IMR-90 (cell line): ENCODE measurements at regions not wholly inside any gene's neighbourhood (a gene's known extent, or its start where the extent isn't known, plus 50 kb on each side); places are given as distances from the start of the nearest gene placed in this dataset.

Experiments
- ATAC-seq: fragments of 200-7000 bp; cut with Tn5 transposase; 2 replicates; pipeline ENCODE4 v1.9.1; 2020; ENCODE audit warnings: low read depth, mild to moderate bottlenecking, moderate library complexity
- BruUV-seq: library from RNA; stranded (reverse); fragments of 400-500 nt; replicated peaks from 2 replicates; lab custom pipeline; 2021; lab: Mats Ljungman, UMichigan
- CTCF ChIA-PET: fragments of 300-600 bp; formaldehyde crosslinking; extraction: SDS; loops from one replicate; lab custom pipeline; 2021; ENCODE audit warnings: antibody characterized with exemption; lab: Yijun Ruan, JAX
- POLR2A ChIA-PET: fragments of 300-600 bp; sonication (Branson Sonifier 250); formaldehyde crosslinking; loops from one replicate; lab custom pipeline; 2022; ENCODE audit warnings: antibody characterized with exemption; ENCODE audit not compliant: unreplicated experiment; lab: Charles Lee
- DNase-seq: peaks from one replicate; pipeline ENCODE4 v3.0.0; 2013
- H2AFZ ChIP-seq: replicated peaks from 2 replicates; pipeline ENCODE3; 2013; ENCODE audit warnings: low read length, mild to moderate bottlenecking; ENCODE audit not compliant: poor library complexity
- H2AK5ac ChIP-seq: 2 replicates; pipeline ENCODE4 v1.6.1; 2013; ENCODE audit warnings: low read depth, low read length, inconsistent platforms
- H2AK9ac ChIP-seq: replicated peaks from 2 replicates; pipeline ENCODE3; 2013; ENCODE audit warnings: mild to moderate bottlenecking, low read depth, low read length, moderate library complexity; ENCODE audit not compliant: poor library complexity
- H2BK120ac ChIP-seq: 2 replicates; pipeline ENCODE4 v1.6.1; 2013; ENCODE audit warnings: low read depth, low read length, inconsistent platforms
- H2BK15ac ChIP-seq: 3 replicates; pipeline ENCODE4 v1.6.1; 2013; ENCODE audit warnings: low read depth, low read length, inconsistent platforms
- H2BK20ac ChIP-seq: 2 replicates; pipeline ENCODE4 v1.6.1; 2013; ENCODE audit warnings: low read depth, mild to moderate bottlenecking, inconsistent platforms, low read length, moderate library complexity
- H2BK5ac ChIP-seq: 2 replicates; pipeline ENCODE4 v1.6.1; 2013; ENCODE audit warnings: mild to moderate bottlenecking, low read depth, low read length, inconsistent platforms; ENCODE audit not compliant: poor library complexity, severe bottlenecking
- H3K14ac ChIP-seq: replicated peaks from 2 replicates; pipeline ENCODE4 v1.6.1; 2013; ENCODE audit warnings: low read depth, low read length, inconsistent platforms
- H3K18ac ChIP-seq: 2 replicates; pipeline ENCODE4 v1.6.1; 2013; ENCODE audit warnings: low read depth, low read length, control low read depth
- H3K23ac ChIP-seq: 2 replicates; pipeline ENCODE4 v1.6.1; 2013; ENCODE audit warnings: low read depth, low read length, inconsistent platforms
- H3K27ac ChIP-seq: 2 replicates; pipeline ENCODE4 v1.5.1; 2013; ENCODE audit warnings: mild to moderate bottlenecking, control low read depth, low read length; ENCODE audit not compliant: insufficient read depth
- H3K27me3 ChIP-seq: 2 replicates; pipeline ENCODE4 v1.6.1; 2013; ENCODE audit warnings: low read length; ENCODE audit not compliant: control insufficient read depth, insufficient read depth
- H3K36me3 ChIP-seq: 2 replicates; pipeline ENCODE4 v1.6.1; 2013; ENCODE audit warnings: low read length, mixed read lengths; ENCODE audit not compliant: control insufficient read depth, insufficient read depth
- H3K4ac ChIP-seq: 2 replicates; pipeline ENCODE4 v1.6.1; 2013; ENCODE audit warnings: low read depth, low read length, inconsistent platforms
- H3K4me1 ChIP-seq: 2 replicates; pipeline ENCODE4 v1.6.1; 2013; ENCODE audit warnings: low read length, mixed read lengths; ENCODE audit not compliant: control insufficient read depth, insufficient read depth
- H3K4me2 ChIP-seq: 2 replicates; pipeline ENCODE4 v1.6.1; 2013; ENCODE audit warnings: low read depth, mild to moderate bottlenecking, control low read depth, low read length, moderate library complexity
- H3K4me3 ChIP-seq: 2 replicates; pipeline ENCODE4 v1.5.1; 2013; ENCODE audit warnings: low read depth, mild to moderate bottlenecking, control low read depth, low read length, moderate library complexity; ENCODE audit not compliant: insufficient read depth
- H3K56ac ChIP-seq: 2 replicates; pipeline ENCODE4 v1.6.1; 2013; ENCODE audit warnings: low read length, inconsistent platforms; ENCODE audit not compliant: insufficient read depth; ENCODE audit errors: extremely low read depth
- H3K79me1 ChIP-seq, 2 experiments: 2 replicates each; pipeline ENCODE4 v1.6.1; 2013; ENCODE audit warnings: low read length in 2 of 2, inconsistent platforms in 1 of 2, low read depth in 1 of 2
- H3K9ac ChIP-seq: 2 replicates; pipeline ENCODE4 v1.6.1; 2013; ENCODE audit warnings: low read depth, low read length, control low read depth
- H3K9me1 ChIP-seq: 2 replicates; pipeline ENCODE4 v1.6.1; 2013; ENCODE audit warnings: low read length, inconsistent platforms; ENCODE audit not compliant: insufficient read depth
- H3K9me3 ChIP-seq: 2 replicates; pipeline ENCODE4 v1.6.1; 2013; ENCODE audit warnings: low read length; ENCODE audit not compliant: control insufficient read depth, insufficient read depth
- H4K20me1 ChIP-seq: 2 replicates; pipeline ENCODE4 v1.6.1; 2013; ENCODE audit warnings: low read length, inconsistent platforms; ENCODE audit not compliant: insufficient read depth
- H4K5ac ChIP-seq: 2 replicates; pipeline ENCODE4 v1.6.1; 2013; ENCODE audit warnings: mild to moderate bottlenecking, low read depth, low read length, control low read depth
- H4K8ac ChIP-seq, 2 experiments: 2 replicates each; pipeline ENCODE4 v1.6.1; 2013; ENCODE audit warnings: low read depth in 2 of 2, low read length in 2 of 2, control low read depth in 1 of 2, inconsistent platforms in 1 of 2
- H4K91ac ChIP-seq: 2 replicates; pipeline ENCODE4 v1.6.1; 2013; ENCODE audit warnings: low read depth, low read length, inconsistent platforms; ENCODE audit not compliant: insufficient read depth
- BHLHE40 ChIP-seq: fragments of 150-350 bp; IDR thresholded peaks from 2 replicates; pipeline ENCODE4 v1.6.1; 2016; ENCODE audit warnings: mild to moderate bottlenecking, low read depth, low read length
- CHD1 ChIP-seq: IDR thresholded peaks from 2 replicates; pipeline ENCODE4 v1.6.1; 2012; ENCODE audit warnings: low read depth, low read length, improper control_type of control experiment
- CTCF ChIP-seq: conservative IDR thresholded peaks from 2 replicates; pipeline ENCODE4 v1.5.1; 2012; ENCODE audit warnings: mild to moderate bottlenecking, low read depth, low read length, improper control_type of control experiment
- POLR2A ChIP-seq: IDR thresholded peaks from 2 replicates; pipeline ENCODE4 v1.6.1; 2012; ENCODE audit warnings: mild to moderate bottlenecking, low read depth, low read length
- RCOR1 ChIP-seq: IDR thresholded peaks from 2 replicates; pipeline ENCODE4 v1.6.1; 2012; ENCODE audit warnings: mild to moderate bottlenecking, low read length, improper control_type of control experiment; ENCODE audit not compliant: insufficient replicate concordance
- SMC3 ChIP-seq: fragments of 150-350 bp; IDR thresholded peaks from 2 replicates; pipeline ENCODE4 v1.6.1; 2016; ENCODE audit warnings: low read depth, mild to moderate bottlenecking, antibody characterized with exemption, low read length, moderate library complexity
- WGBS, 2 experiments: methylation state at CpG; one replicate each; pipeline versions ENCODE4 v1.1.5 to v1.1.7; 2013; ENCODE audit warnings: missing lambda C conversion rate in 2 of 2; ENCODE audit not compliant: insufficient read length in 1 of 2; ENCODE audit errors: extremely low coverage in 2 of 2; 5-methylcytosine and 5-hydroxymethylcytosine counted together
- dilution Hi-C: fragments of 300-500 bp; cut with HindIII; formaldehyde crosslinking; loops from one replicate; pipeline ENCODE4 v1.14.3; 2018; ENCODE audit warnings: low sequenced_read_pairs; ENCODE audit not compliant: unreplicated experiment
- in situ Hi-C: fragments of 300-500 bp; cut with MboI; formaldehyde crosslinking; loops from 3 replicates; pipeline ENCODE4 v1.14.3; 2019; ENCODE audit warnings: low sequenced_read_pairs, inconsistent platforms, mixed read lengths
- intact Hi-C: fragments of 100-400 bp; cut with micrococcal nuclease; formaldehyde crosslinking; loops from 2 replicates; pipeline ENCODE4 v1.10.0; 2022

DNA sequence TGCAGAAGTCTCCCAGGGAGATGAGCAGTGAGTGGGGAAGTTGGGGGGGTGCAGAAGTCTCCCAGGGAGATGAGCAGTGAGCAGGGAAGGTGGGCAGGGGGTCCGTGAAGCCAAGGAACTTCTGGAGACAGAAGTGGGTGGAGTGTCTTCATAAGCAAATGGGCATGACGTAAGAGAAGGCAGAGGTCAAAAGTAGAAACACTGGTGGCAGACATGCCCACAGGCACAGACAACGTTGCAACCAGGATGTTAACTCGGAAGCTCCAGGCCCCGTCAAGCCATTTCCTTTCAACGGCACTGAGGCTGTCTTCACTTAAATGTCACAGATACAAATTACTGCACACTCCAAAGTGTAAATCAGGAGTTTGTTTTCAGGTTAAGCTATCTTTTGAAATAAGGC, 186.1 kb downstream of the SHANK2 start:
- Histone ChIP-seq H3K56ac (no peak overlapping the region), H2AFZ (no peak overlapping the region), H3K14ac (no peak overlapping the region), H2BK20ac (no peak overlapping the region), H4K8ac (no peak overlapping the region), H3K4me3 (no peak overlapping the region), H2BK120ac (no peak overlapping the region), H3K23ac (no peak overlapping the region), H3K4me1 (no peaks in the 10 kb centered on the region), H4K5ac (no peak overlapping the region), H3K36me3 (no peaks in the 10 kb centered on the region; the same call in 1 of the 2 replicates), H2AK9ac (no peak overlapping the region), H3K9me3 (no peaks in the 10 kb centered on the region; the same call in 1 of the 2 replicates), H2AK5ac (no peak overlapping the region), H3K4ac (no peak overlapping the region), H4K20me1 (no peaks in the 10 kb centered on the region; the same call in none of the 2 replicates), H3K9me1 (no peaks in the 10 kb centered on the region), H2BK5ac (no peak overlapping the region), H2BK15ac (no peak overlapping the region), H3K4me2 (no peak overlapping the region), H3K27me3 (no peaks in the 10 kb centered on the region), H3K9ac (no peak overlapping the region), H3K27ac (no peak overlapping the region), H4K91ac (no peak overlapping the region), H3K79me1 (no peaks in the 10 kb centered on the region), H3K18ac (no peak overlapping the region)
- TF ChIP-seq POLR2A, result no peak
- no peak for TF ChIP-seq CTCF
- no peak for TF ChIP-seq RCOR1
- no peak for TF ChIP-seq CHD1
- no peak for TF ChIP-seq SMC3
- no peak for TF ChIP-seq BHLHE40
- POLR2A ChIA-PET, result no interaction called here
- in situ Hi-C loops (no loop called here), intact Hi-C loops (no loop called here), dilution Hi-C loops (no loop called here)
- DNase-seq, result no peak
- no peak for ATAC-seq
- WGBS, 2 experiments, result 0% methylated on average over 1 of the region's 6 CpGs; no CpG with 5 or more reads in 1 of the 2 experiments
- CTCF ChIA-PET, result no interaction called here
- no TSS peak for BruUV-seq
